Activated CD4-positive, alpha-beta T cell treated with anti-CD3 and anti-CD28 coated beads for 1 hour (primary cell): ENCODE measurements at regions not wholly inside any gene's neighbourhood (a gene's known extent, or its start where the extent isn't known, plus 50 kb on each side); places are given as distances from the start of the nearest gene placed in this dataset.
"Not testable (repeated sequence)": the region's sequence is repeated elsewhere in the genome, so short reads cannot be mapped to it uniquely, and the experiment has no call there.

Experiments
- DNase-seq: peaks from one replicate; pipeline ENCODE4 v3.0.0-alpha.2; 2020

DNA sequence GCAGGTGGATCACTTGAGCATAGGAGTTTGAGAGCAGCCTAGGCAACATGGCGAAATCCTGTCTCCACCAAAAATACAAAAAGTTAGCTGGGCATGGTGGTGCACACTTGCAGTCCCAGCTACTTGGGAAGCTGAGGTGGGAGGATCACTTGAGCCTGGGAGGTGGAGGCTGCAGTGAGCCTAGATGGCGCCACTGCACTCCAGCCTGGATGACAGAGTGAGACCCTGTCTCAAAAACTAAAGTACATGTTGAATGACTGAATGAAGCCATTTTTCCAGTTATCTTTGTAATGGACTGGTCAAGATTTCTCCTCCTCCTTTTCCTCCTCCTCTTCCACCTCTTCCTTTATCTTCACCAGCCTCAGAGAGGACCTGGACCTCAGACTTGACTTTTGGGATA lies 272.0 kb downstream of the SMAD2 start:
- DNase-seq: no peak

DNA sequence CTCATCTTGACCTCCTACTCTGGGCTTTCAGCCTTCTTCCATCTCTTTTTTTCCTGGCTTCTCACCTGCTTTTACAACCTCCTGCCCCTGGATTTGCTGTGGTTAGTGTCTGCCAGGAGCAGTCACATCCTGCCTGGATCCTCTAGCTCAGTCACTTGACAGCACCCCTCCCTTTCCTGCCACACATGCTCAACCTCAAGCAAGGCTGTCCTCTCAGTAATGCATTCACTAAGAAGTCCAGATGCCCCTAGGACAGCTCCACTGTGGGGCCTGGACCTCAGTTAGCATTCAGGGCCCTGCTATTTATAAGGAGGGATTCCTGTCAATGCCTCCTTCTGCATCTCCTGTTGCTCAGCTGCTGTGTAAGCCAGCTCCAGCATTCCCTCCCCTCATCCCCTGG lies 275.5 kb downstream of the SMAD2 start:
- no peak for DNase-seq

DNA sequence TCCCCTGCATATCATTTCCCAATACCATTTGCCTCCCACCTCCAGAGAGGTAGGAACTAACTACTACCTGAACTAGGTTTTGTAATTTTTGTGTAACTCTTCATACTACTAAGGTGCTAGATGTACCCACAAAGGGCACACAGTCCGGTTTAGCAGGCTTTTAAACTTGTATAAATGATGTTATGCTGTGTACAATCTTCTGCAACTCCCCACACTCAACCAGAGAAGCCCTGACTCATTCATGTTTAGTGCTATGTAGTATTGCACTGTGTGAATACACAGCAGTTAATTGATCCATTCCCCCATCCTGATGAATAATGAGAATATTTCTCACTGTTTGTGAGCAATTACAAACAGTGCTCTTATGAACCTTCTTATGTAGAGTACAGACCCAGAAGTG lies 285.6 kb downstream of the SMAD2 start:
- no peak for DNase-seq

DNA sequence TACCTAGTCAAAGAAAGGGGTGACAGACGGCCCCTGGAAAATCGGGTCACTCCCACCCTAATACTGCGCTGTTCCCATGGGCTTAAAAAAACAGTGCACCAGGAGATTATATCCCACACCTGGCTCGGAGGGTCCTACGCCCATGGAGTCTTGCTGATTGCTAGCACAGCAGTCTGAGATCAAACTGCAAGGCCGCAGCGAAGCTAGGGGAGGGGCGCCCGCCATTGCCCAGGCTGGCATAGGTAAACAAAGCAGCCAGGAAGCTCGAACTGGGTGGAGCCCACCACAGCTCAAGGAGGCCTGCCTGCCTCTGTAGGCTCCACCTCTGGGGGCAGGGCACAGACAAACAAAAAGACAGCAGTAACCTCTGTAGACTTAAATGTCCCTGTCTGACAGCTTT lies 292.9 kb downstream of the SMAD2 start:
- DNase-seq: not testable (repeated sequence)

DNA sequence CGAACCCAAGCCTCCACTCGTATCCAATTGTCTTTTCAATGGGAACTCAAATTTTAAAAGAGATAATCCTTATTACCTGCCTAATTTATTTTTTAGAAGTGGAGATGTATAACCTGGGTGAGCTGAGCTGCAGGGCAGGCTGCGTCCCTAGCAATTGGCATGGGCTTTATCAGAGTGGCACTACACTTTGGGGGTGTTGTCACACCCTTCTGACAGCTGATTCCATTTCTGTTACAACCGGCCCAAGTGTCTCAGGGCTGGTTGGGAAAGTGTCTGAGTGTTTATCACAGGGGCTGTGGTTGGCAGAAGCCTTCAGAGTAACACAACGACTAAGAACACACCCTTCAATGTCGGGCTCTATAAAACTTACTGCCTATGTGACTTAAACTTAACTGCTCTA lies 295.0 kb downstream of the SMAD2 start:
- DNase-seq: no peak

DNA sequence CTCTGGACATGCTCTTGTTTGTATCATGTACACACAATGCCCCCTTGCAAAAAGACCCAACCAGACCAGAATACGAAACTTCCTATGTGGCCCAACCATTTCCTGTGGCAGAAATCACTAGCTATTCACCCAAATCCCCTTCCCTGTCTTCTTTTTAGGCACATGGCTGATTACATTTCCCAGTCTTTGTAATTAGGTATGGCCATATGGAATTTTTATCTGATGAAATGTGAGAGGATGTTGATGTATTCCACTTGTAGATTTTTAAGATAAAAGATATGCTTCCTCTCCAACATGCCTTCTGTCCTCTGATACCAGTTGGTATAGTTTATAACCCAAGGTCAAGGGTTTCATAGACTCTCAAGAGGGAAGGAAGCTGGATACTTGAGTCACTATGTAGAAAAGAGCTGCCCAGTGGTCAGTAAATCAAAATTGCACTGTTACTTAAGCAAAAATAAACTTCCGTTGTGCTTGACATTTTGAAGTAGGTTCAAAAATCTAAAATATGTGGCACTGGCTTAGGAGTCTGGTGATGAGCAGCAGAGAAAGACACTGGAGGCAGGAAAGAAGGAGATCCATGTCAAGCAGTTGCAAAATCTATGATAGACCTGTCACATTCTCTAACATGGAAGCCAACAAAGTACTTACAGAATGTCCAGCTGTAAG lies 297.4 kb downstream of the SMAD2 start:
- no peak for DNase-seq

DNA sequence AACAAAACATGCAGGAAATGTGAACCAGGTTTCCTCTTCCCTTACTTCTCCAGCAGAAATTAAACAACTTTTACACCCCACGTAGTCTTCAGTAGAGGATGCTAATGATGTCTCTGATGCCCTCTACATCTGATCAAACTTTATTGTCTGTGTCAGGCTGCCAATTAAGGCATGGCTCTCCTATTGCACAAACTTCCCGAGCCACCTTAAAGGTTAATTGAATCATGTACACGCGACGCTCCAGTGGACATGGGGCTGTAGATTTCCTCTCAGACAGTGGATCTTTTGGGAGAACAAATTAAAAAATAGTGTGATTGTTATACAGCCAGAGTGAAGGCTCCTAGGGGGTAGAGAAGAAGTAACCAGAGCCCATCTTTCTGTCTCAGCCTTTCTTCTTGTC lies 301.6 kb downstream of the SMAD2 start:
- DNase-seq: no peak

DNA sequence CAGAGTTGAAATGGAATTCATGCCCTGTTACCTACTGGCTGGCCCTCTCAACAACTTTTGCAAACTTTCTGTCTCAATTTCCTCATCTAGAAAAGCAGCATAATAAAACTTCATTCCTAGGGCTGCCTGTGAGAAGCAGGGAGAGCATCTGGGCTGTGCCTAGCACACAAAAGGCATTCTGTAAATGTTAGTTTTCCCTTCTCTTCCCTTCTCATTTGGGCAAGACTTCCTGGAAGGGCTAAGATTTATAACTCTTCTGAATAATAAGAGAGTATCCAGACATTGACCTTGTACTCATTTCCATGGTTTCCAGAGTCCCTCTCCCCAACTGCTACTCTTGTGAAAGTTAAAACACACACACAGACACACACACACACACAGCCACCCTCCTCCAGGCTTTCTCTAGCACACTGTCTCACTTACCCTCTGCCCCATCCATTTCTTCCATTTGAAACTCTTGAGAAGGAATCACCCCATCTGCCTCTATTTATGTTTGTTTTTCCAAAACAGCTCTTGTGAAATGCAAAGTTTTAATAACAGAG lies 302.1 kb downstream of the SMAD2 start:
- no peak for DNase-seq

DNA sequence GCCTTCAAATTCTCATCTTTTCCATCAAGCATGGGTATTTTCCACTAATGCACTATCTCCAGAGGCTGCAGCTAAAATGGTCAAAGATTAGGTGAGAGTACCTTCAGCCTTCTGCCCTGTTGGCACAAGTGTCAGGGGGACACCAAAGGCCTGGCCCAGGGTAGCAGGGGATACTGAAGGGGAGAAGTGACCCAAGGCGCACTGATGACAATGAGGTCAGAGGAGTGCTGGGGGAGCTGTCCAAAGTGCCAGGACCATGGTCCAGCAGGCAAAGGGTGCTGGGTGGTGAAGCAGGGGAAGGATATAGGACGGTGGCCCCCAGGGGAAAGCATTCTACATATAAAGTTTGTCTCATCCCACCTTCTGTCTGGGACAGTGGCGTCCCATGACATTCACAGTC lies 303.4 kb downstream of the SMAD2 start:
- DNase-seq: no peak

DNA sequence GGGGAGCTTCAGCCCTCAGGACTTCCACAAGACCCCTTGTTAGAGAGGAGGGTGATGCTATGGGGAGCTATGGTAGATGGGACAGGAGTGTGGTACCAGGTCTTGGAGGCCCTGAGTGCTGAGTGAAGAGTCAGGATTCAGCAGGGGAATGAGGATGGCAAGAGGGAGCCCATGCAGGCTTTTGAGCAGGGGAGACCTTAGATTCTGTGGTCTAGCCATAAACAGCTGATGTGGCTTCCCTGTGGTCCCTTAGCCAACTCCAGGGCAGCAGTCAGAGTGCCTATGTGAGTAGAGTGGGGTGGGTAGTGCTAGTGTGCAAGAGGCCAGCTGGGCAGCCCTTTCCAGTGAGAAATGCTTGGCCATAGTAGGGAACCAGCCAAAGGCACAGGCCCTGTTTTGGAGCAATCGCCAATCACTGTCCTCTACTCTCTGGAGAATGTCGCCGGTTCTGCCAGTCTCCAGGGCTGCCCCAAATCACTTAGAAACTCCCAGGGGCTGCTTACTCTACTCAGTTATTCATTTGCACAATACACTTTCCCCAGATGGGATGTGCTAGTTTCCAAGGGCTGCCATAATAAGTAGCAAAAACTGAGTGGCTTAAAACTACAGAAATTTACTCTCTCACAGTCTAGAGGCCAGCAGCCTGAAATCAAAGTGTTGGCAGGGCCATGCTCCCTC lies 310.5 kb downstream of the SMAD2 start:
- DNase-seq: no peak

DNA sequence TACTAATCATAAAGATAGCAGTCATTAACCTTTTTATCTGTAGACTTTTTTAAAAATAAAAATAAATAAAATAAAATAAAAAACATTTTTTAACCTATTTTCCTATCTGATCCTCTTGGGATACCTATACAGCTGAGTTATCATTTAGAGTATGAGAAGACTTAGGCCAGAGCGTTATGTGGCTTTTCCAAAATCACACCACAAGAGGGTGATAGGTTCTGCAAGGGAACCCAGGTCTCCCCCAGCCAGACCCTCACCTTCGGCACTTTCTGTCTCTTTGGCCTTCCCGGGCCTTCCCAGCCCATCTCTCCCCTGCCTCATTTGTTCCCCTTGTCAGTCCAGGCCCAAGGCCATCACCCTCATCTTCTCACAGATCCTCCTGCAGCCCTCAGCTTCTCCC lies 311.7 kb downstream of the SMAD2 start:
- no peak for DNase-seq

DNA sequence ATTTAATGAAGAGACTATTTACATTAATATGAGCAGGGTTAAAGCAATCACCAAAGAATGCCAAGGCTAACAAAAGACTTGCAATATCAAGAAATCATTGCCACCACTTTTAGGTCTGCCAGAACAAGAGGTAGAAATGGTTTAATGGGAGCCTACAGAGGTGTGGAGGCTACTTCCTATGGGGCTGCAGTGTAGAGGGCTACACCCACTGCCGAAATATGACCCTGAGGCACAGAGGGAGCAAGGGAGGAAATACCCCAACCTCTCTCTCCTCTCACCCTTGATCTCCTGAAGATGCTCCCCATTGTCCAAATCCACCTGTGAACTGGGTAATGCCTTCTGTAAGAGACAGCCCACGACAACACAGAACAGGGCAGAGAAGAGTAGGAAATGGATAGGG lies 315.4 kb downstream of the SMAD2 start:
- DNase-seq: no peak

DNA sequence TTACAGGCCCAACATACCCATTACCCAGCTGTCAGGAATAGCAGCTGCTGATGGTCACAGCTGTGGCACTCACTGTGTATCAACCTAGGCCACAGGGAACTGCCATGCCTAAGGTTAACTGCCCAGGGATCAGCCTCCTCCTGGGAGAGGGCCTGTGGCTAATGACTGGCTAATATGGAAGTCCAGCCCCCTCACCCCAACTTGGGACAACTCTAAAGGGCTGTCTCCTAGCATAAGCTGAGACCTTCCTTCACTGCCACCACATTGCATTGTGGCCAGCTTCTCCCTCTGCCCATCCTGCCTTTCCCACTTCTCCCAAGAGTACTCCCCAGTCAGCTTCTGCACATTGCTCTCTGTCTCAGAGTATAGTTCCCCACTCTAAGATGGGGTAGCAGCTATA lies 316.5 kb downstream of the SMAD2 start:
- DNase-seq: no peak

DNA sequence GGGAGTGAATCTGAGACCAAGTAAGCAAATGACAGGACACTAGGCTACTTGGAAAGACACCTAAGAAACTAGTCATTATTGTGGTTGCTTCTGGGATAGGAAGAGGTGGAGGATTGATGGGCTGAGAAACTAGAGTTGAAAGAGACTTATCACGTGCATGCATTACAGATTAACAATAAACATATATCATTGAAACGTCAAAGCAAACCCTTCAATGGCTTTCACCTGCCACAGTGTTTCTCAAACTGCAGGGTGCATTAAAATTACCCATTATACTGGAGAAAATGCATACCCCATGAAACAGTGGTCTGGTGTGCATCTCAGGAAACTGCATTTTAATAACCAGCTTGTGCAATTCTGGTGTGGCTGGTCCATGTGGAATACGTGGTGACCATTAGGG lies 318.8 kb downstream of the SMAD2 start:
- DNase-seq: no peak

DNA sequence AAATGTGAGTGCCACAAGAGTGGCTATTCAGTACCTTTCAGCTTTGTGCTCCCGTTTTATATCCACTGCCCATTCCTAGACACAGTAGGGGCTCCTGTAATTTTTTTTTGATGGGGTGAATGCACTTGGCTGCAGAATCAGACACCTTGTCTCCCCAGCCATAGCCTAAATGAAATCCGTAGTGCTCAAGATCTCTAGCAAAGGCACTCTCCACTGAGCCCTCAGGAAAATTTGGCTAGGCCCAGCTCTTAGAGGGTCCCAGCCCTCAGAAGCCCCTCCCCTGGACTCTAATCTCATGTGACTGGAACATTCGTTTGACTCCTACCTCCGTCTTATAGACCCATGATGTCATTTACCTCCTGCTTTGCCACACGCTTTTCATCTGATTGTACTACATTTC lies 323.9 kb downstream of the SMAD2 start:
- no peak for DNase-seq

DNA sequence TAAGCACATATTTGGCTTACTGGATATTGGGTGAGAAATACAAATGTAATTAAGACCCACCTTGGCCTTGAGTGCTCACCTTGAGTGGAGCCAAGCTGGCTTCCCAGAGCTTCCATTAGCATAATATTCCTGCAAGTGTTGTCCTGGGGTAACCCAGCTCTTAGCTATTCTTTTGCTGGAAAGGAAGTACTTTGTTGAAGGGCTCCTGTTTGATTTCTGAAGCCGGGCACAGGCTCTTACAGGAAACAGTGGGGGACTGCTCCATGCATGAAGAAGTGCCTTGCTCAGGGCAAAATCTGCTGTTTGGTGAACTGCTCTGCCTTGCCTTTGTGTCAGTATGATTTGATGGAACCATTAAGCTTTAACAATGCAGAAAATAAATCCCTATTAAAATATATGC lies 325.4 kb downstream of the SMAD2 start:
- no peak for DNase-seq

DNA sequence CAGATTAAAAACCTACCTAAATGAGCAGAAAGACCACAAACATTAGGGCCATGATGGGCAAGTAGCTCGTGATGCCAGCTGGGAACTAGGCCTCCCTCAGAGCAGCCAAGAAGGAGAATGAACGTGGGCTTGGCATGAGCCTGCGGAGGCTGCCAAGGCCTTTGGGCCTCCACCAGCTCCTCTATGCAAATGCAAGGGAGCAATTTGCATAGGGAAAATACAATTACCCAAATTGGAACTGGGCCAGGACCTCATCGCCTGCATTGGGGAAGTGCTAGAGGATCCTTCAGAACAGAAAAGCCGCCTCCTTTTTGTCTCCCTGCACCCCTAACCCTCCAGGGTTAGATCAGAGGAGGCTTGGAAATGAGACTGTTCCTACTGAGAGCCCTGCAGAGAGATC lies 326.4 kb downstream of the SMAD2 start:
- no peak for DNase-seq

DNA sequence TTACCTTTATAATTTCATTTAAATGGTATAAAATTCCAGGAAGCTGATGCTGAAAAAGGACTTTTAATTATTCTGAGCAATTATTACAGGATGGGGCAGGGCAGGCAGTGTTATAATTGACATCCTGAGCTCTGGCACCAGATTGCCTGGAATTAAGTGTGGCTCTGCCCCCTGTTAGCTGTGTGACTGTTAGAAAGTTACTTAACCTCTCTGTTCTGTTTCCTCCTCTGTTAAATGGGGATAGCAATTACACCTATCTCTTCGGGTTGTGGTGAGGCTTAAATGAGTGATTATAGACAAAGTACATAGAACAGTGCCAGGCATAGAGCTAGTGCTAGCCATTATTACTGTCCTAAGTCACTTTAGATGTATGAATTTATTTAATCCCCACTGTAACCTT lies 327.3 kb downstream of the SMAD2 start:
- DNase-seq: no peak

DNA sequence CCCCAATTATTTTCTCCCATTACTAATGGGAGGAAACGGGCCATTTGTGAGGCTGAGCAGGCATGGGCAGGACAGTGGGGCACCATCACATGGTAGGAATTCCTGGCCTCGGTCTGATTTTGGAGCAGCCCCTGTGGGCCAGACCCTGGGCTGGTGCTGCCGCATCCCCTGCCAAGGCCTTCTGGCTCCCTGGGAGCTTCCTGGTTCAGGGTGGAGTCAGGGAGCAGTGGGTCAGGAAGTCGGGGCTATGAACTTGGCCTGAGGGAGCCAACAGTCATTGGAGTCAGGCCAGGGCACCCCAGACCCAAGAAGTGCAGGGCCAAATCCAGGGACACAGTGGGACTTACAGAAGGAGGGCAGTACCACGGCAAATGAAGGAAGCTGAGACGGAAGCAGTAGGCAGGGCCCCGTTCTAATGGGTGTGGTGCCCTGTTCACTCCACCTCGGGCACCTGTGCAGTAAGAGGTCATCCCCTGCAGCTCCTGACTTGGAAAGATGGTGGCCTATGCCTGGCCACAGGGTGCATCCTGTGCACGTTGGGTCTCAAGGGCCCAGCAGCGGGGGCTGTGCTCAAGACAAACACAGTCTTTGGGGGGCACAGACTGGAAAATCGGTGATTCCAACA lies 328.1 kb downstream of the SMAD2 start:
- no peak for DNase-seq

DNA sequence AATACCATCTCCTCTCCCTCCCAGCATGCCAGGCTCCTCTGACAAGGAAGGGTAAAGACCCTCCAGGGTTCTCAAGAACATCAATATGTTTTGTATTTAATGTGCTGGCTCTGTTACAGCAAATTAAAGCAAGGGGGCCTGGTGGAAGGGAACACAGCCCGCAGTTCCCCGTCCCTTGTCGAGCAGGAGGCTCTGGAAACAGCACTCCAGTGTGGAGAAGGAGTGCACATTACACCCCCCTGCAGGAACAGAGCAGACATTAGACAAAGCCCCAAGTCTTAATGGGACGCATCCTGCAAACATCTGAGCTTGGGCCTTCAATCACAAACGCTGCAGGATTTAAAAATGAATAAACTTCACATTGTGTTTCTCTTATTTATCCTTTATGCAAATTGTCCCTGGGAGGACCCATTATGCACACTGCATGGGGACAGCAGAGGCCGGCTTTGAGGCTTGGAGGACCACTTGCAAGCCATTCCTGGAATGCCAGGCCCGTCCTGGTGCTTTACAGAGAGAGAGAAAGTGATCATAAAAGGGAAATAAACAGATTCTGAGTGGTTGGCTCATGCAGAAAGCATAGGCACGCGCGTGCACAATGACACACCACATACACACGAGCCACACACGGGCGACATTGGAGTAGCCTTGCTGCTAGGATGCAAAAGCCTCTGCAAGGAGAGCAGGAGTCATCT lies 328.7 kb downstream of the SMAD2 start:
- no peak for DNase-seq

DNA sequence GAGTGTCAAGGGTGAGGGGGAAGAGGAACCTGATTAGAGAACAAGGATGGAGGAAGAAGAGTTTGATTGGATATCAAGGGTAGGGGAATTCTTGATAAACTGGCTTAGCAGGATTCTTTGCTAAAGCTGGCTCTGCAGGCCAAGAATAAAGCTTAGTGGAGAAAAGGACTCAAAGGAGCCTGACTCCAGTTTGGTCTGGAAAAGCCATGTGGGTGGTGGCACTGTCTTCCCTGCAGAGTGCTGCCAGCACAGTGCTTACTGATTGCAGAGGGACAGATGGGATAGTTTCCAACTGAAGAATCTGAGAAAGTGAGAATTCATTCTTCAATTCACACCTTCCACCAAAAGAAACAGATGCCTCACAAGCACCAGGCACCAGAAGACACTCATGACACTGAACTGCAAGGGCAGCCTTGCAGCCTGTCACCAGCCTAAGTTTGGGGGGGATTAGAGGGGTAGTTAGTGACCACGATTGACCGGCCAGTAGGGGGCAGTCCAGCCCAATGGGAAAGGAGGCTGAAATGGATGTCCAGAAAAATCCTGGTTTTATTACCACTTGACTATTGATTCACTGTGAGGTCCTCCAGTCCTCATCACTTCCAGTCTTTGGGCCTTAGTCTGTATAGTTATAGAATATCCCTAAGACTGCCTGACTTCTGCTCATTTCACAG lies 334.5 kb downstream of the SMAD2 start:
- no peak for DNase-seq

DNA sequence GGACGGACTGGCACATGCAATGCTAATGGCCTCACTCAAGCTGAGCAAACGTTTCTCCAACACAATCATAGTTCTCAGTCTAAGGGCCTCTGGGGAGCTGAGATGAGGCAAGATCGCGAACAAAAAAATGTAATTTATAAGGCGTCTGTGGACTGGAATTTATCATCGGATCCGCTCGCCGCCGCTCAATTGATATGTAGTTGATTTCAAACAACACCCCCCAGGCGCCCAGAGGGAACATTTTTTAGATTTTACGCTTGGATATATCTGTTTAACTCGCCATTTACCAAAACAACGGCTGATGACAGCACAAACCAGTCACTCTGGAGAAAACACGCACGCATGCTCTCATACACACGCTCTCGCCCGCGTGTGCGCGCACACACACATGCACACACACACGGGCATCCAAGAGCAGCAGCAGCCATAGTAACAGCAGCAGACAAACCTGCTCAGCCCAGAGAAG lies 335.8 kb downstream of the SMAD2 start:
- no peak for DNase-seq
